ENCODE measurements at regions not wholly inside any gene's neighbourhood (a gene's known extent, or its start where the extent isn't known, plus 50 kb on each side); places are given as distances from the start of the nearest gene placed in this dataset.
"Not testable (repeated sequence)": the region's sequence is repeated elsewhere in the genome, so short reads cannot be mapped to it uniquely, and the experiment has no call there.

DNA sequence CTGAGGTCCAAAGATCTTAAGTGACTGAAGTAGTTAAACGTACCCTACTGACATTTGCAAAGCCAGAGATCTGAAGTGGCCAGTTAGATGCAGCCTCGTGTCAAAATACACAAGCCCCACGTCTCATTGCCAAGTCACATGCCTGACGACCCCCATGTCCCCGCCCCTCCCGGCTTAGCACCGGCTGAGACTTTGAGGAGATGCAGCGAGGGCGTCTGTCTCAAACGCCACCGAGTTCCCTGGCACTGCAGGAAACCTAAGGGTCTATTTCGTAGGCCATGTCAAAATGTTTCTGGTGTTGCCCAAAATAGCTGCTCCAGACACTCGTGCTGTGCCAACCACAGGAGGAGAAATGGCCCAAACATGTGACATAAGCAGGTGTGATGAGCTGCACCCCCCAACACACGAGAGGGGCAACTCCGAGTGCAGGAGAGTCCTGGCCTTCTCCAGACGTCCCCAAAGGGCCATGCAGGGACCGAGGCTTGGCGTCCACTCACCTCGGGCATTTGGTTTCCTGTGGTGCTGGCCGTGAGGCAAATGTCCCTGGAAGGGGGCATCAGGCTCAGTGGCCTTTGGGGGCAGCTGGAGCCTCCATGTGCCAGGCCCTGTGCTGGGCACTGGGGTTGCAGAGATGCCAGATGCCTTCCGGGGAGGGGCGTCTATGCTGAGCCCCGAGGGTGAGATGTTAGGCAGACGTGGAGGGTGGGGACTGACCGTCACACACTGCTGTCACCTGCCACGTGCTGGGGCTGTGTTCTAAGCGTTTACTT is 67.0 kb downstream of the MATN1 start:
- H3K27ac ChIP-seq (replicated peaks in 1 of 4), result no peak overlapping the region
- H3K36me3 ChIP-seq, result no peaks in the 10 kb centered on the region
- 67% methylated on average over 20 of the region's 27 CpGs for WGBS
- no peak for DNase-seq (ENCODE audit: extremely low spot score)
- no peaks in the 10 kb centered on the region for H3K9me3 ChIP-seq
- H3K4me3 ChIP-seq, result no peak overlapping the region
- TF ChIP-seq POLR2AphosphoS5 (IDR thresholded peaks at IDR 0.05) (no peak), POLR2A (IDR thresholded peaks at IDR 0.05; ENCODE audit: low read depth) (no peak), EP300 (IDR thresholded peaks at IDR 0.05) (no peak)
- TF ChIP-seq, protein P1, sequence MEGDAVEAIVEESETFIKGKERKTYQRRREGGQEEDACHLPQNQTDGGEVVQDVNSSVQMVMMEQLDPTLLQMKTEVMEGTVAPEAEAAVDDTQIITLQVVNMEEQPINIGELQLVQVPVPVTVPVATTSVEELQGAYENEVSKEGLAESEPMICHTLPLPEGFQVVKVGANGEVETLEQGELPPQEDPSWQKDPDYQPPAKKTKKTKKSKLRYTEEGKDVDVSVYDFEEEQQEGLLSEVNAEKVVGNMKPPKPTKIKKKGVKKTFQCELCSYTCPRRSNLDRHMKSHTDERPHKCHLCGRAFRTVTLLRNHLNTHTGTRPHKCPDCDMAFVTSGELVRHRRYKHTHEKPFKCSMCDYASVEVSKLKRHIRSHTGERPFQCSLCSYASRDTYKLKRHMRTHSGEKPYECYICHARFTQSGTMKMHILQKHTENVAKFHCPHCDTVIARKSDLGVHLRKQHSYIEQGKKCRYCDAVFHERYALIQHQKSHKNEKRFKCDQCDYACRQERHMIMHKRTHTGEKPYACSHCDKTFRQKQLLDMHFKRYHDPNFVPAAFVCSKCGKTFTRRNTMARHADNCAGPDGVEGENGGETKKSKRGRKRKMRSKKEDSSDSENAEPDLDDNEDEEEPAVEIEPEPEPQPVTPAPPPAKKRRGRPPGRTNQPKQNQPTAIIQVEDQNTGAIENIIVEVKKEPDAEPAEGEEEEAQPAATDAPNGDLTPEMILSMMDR (IDR thresholded peaks at IDR 0.05), result no peak
- intact Hi-C loops (cut with DNase I), result no loop called here
- H3K27me3 ChIP-seq, result peaks cover 0 to 41% (median 3%) of the 10 kb centered on the region in 4 donors
- peaks cover 0 to 7% (median 6%) of the 10 kb centered on the region in 4 donors for H3K4me1 ChIP-seq

DNA sequence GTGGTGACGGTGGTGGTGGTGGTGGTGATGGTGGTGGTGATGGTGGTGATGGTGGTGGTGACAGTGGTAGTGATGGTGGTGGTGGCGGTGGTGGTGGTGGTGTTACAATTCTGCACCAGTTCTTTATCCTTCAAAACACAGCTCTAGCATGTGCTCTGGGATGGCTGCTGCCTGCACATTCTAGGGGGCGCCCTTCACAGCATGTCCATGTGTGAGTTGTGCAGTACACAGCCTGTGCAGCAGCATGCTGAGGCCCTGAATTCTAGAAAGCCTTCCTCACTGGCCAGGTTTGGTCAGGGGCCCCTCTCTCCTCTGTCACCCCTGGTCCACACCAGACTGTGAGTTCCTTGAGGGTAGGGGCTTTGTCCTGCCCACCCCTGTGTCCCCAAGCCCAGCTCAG is 67.7 kb downstream of the MATN1 start:
- Histone ChIP-seq H3K36me3 (no peaks in the 10 kb centered on the region), H3K4me1 (peaks cover 0 to 7% (median 6%) of the 10 kb centered on the region in 4 donors), H3K27me3 (peaks cover 0 to 41% (median 3%) of the 10 kb centered on the region in 4 donors), H3K9me3 (no peaks in the 10 kb centered on the region), H3K4me3 (no peak overlapping the region), H3K27ac (replicated peaks in 1 of 4) (no peak overlapping the region)
- intact Hi-C loops (cut with DNase I), result no loop called here
- DNase-seq (ENCODE audit: extremely low spot score), result no peak
- WGBS, result 67% methylated on average over 3 of the region's 3 CpGs
- TF ChIP-seq EP300 (IDR thresholded peaks at IDR 0.05) (no peak), POLR2A (IDR thresholded peaks at IDR 0.05; ENCODE audit: low read depth) (no peak), POLR2AphosphoS5 (IDR thresholded peaks at IDR 0.05) (no peak)
- TF ChIP-seq, protein P1 (IDR thresholded peaks at IDR 0.05), result no peak

DNA sequence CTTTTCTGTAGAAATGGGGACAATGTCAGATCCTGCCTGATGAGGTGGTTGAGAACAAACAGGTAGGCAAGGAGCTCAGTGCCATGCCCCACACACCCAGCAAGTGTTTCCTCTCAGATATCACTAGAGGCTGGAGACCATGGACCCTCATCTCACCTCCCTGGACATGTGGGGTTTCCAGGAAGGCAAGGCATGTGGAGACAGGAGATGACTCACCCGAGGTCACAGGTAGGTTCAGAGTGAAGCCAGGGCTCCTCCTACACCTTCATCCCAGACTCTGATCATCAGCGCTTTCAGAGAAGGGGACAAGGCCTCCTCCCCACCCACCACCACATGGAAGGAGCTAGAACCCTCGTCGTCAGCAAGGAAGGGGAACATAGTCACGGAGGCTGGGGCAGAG is 69.2 kb downstream of the MATN1 start:
- H3K27me3 ChIP-seq, result peaks cover 0 to 51% (median 3%) of the 10 kb centered on the region in 4 donors
- 90% methylated on average over 3 of the region's 5 CpGs for whole genome bisulfite sequencing
- H3K9me3 ChIP-seq, result no peaks in the 10 kb centered on the region
- H3K36me3 ChIP-seq, result no peaks in the 10 kb centered on the region
- H3K4me3 ChIP-seq, result no peak overlapping the region
- no peak for DNase-seq (ENCODE audit: extremely low spot score)
- intact Hi-C loops (cut with DNase I), result no loop called here
- TF ChIP-seq POLR2AphosphoS5 (IDR thresholded peaks at IDR 0.05) (no peak), EP300 (IDR thresholded peaks at IDR 0.05) (no peak), POLR2A (IDR thresholded peaks at IDR 0.05; ENCODE audit: low read depth) (no peak)
- TF ChIP-seq, protein P1 (IDR thresholded peaks at IDR 0.05), result no peak
- H3K27ac ChIP-seq (replicated peaks in 1 of 4), result no peak overlapping the region
- peaks cover 0 to 7% (median 6%) of the 10 kb centered on the region in 4 donors for H3K4me1 ChIP-seq

DNA sequence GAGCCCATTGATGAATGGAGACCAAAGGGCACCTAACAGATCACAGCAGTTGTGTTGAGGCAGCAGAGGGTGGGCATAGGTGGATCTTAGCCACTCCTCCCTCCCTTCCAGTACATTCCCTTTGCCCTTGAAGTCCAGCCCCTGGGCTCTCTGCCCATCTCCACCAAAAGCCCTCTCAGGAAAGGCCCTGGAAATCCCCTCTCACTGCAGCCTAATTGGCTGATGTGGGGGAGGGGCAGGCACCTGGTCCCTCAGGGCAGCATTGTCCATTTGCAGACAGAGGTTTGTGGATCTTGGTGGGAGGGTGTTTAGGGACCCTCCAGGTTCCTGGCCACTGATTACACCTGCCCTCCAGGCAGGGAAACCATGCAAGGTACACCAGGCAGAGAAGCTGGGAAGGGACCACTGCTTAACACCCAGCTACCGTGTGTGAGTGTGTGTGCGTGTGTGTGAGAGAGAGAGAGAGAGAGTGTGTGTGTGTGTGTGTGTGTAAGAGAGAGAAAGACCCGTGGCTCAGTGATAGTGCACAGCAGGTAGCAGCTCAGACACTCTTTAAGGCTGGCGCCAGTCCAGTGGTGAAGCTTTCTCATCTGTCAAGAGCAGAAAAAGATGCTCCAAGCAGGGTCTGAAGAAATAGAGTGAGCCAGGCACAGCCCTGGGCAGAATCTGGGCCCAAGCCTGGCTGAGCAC is 71.1 kb downstream of the MATN1 start:
- no peak overlapping the region for H3K27ac ChIP-seq (replicated peaks in 1 of 4)
- no peak overlapping the region for H3K4me3 ChIP-seq
- no peaks in the 10 kb centered on the region for H3K9me3 ChIP-seq
- WGBS, result 55% methylated on average over 4 of the region's 4 CpGs
- H3K4me1 ChIP-seq, result peaks cover 0 to 7% (median 6%) of the 10 kb centered on the region in 4 donors
- DNase-seq (ENCODE audit: extremely low spot score), result no peak
- intact Hi-C loops (cut with DNase I), result no loop called here
- H3K36me3 ChIP-seq, result no peaks in the 10 kb centered on the region
- TF ChIP-seq POLR2AphosphoS5 (IDR thresholded peaks at IDR 0.05), result no peak
- TF ChIP-seq, protein P1 (IDR thresholded peaks at IDR 0.05), result no peak
- no peak for TF ChIP-seq EP300 (IDR thresholded peaks at IDR 0.05)
- no peak for TF ChIP-seq POLR2A (IDR thresholded peaks at IDR 0.05; ENCODE audit: low read depth)
- peaks cover 0 to 56% (median 3%) of the 10 kb centered on the region in 4 donors for H3K27me3 ChIP-seq

DNA sequence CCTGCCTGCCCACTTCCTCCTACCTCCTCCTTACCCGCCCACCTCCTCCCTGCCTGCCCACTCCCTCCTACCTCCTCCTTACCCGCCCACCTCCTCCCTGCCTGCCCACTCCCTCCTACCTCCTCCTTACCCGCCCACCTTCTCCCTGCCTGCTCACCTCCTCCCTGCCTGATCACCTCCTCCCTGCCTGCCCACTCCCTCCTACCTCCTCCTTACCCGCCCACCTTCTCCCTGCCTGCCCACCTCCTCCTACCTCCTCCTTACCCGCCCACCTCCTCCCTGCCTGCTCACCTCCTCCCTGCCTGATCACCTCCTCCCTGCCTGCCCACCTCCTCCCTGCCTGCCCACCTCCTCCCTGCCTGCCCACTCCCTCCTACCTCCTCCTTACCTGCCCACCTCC is 72.0 kb downstream of the MATN1 start:
- intact Hi-C loops (cut with DNase I); H3K4me1 ChIP-seq; H3K36me3 ChIP-seq; H3K27ac ChIP-seq (replicated peaks in 1 of 4); H3K4me3 ChIP-seq; DNase-seq (ENCODE audit: extremely low spot score); H3K9me3 ChIP-seq: not testable (repeated sequence)
- 76% methylated on average over 5 of the region's 5 CpGs for whole genome bisulfite sequencing
- peaks cover 0 to 56% (median under 1%) of the 10 kb centered on the region in 4 donors for H3K27me3 ChIP-seq

Measured in esophagus muscularis mucosa (tissue), 4 donors.